SK-N-SH (cell line): ENCODE measurements at regions not wholly inside any gene's neighbourhood (a gene's known extent, or its start where the extent isn't known, plus 50 kb on each side); places are given as distances from the start of the nearest gene placed in this dataset.
A peak's percentile ranks its signal among the peaks of the same experiment; 100 is the strongest.
"Not testable (repeated sequence)": the region's sequence is repeated elsewhere in the genome, so short reads cannot be mapped to it uniquely, and the experiment has no call there.

Experiments used
- CTCF ChIA-PET: fragments of 300-600, 350-600 bp; formaldehyde crosslinking; extraction: SDS; loops from one replicate; lab custom pipeline; 2021; lab: Yijun Ruan, JAX
- POLR2A ChIA-PET: fragments of 350-600 bp; sonication (Branson Sonifier 250); formaldehyde crosslinking; extraction: SDS; loops from one replicate; lab custom pipeline; 2020; ENCODE audit warnings: antibody characterized with exemption, inconsistent platforms; lab: Yijun Ruan, JAX
- DNase-seq: peaks from one replicate; pipeline ENCODE4 v3.0.0; 2012
- H2AFZ ChIP-seq: fragments of 200-600 bp; sonication (generic); 2 replicates; pipeline ENCODE4 v1.8.1; 2016; ENCODE audit warnings: antibody characterized with exemption, mild to moderate bottlenecking, low read depth
- H3F3A ChIP-seq: fragments of 200-600 bp; sonication (generic); replicated peaks from 2 replicates; pipeline ENCODE3; 2016; ENCODE audit warnings: antibody characterized with exemption, mild to moderate bottlenecking; ENCODE audit not compliant: insufficient read depth
- H3K27ac ChIP-seq, 2 experiments: fragments of 200-500 bp in 1 of 2; fragments of 200-600 bp in 1 of 2; sonication (Bioruptor generic) in 1 of 2; sonication (generic), shearing (Covaris generic) in 1 of 2; 2 replicates each; pipeline versions ENCODE4 v1.5.1 to v1.6.1; 2014 to 2016; ENCODE audit warnings: low read depth in 2 of 2, inconsistent platforms in 1 of 2, low read length in 1 of 2, mild to moderate bottlenecking in 1 of 2, mixed read lengths in 1 of 2
- H3K27me3 ChIP-seq: fragments of 200-600 bp; sonication (generic), shearing (Covaris generic); 2 replicates; pipeline ENCODE4 v1.6.1; 2016; ENCODE audit warnings: mixed run types; ENCODE audit not compliant: insufficient read depth
- H3K36me3 ChIP-seq, 2 experiments: fragments of 200-500 bp in 1 of 2; fragments of 200-600 bp in 1 of 2; sonication (Bioruptor generic) in 1 of 2; sonication (generic) in 1 of 2; replicated peaks in 1 of 2; 2 replicates each; pipeline versions ENCODE3 to v1.5.1; 2014 to 2016; ENCODE audit warnings: low read length in 1 of 2, mild to moderate bottlenecking in 1 of 2; ENCODE audit not compliant: insufficient read depth in 2 of 2, control insufficient read depth in 1 of 2
- H3K4me1 ChIP-seq, 2 experiments: fragments of 200-500 bp in 1 of 2; fragments of 200-600 bp in 1 of 2; sonication (Bioruptor generic) in 1 of 2; sonication (generic), shearing (Covaris generic) in 1 of 2; 2 replicates each; pipeline versions ENCODE4 v1.5.1 to v1.6.1; 2014 to 2016; ENCODE audit warnings: low read depth in 1 of 2, low read length in 1 of 2, mixed run types in 1 of 2; ENCODE audit not compliant: insufficient read depth in 2 of 2, control insufficient read depth in 1 of 2
- H3K4me2 ChIP-seq: fragments of 200-600 bp; sonication (generic), shearing (Covaris generic); 2 replicates; pipeline ENCODE4 v1.6.1; 2017; ENCODE audit warnings: mixed run types
- H3K4me3 ChIP-seq, 2 experiments: fragments of 200-500 bp in 1 of 2; fragments of 200-600 bp in 1 of 2; sonication (Bioruptor generic) in 1 of 2; sonication (generic), shearing (Covaris generic) in 1 of 2; 2 replicates each; pipeline versions ENCODE4 v1.5.1 to v1.8.1; 2014 to 2016; ENCODE audit warnings: low read depth in 2 of 2, inconsistent platforms in 1 of 2, low read length in 1 of 2, mild to moderate bottlenecking in 1 of 2, mixed read lengths in 1 of 2, moderate library complexity in 1 of 2
- H3K79me2 ChIP-seq: fragments of 200-600 bp; sonication (generic); 2 replicates; pipeline ENCODE4 v1.8.1; 2017; ENCODE audit warnings: mild to moderate bottlenecking; ENCODE audit not compliant: insufficient read depth
- H3K9ac ChIP-seq: fragments of 200-600 bp; sonication (generic); 2 replicates; pipeline ENCODE4 v1.6.1; 2017; ENCODE audit warnings: mixed run types
- H3K9me2 ChIP-seq: fragments of 200-600 bp; sonication (generic); 2 replicates; pipeline ENCODE4 v1.6.1; 2017; ENCODE audit warnings: mixed run types
- H3K9me3 ChIP-seq: fragments of 200-600 bp; sonication (generic); 2 replicates; pipeline ENCODE4 v1.6.1; 2017; ENCODE audit warnings: mixed run types, mild to moderate bottlenecking, moderate library complexity
- H4K20me1 ChIP-seq: fragments of 200-600 bp; sonication (generic); 2 replicates; pipeline ENCODE4 v1.6.1; 2017; ENCODE audit warnings: mild to moderate bottlenecking, mixed run types; ENCODE audit not compliant: insufficient read depth
- CHD2 ChIP-seq: fragments of 150-350 bp; IDR thresholded peaks from 2 replicates; pipeline ENCODE4 v1.6.1; 2018; ENCODE audit warnings: low read length; ENCODE audit not compliant: partially characterized antibody
- JUND ChIP-seq: IDR thresholded peaks from 2 replicates; pipeline ENCODE4 v1.4.0; 2012
- MAX ChIP-seq: IDR thresholded peaks from 2 replicates; pipeline ENCODE4 v1.4.0; 2012; ENCODE audit warnings: low read depth
- PBX3 ChIP-seq: IDR thresholded peaks from 2 replicates; pipeline ENCODE4; 2012
- RAD21 ChIP-seq: IDR thresholded peaks from 2 replicates; pipeline ENCODE4 v1.6.1; 2012; ENCODE audit warnings: mild to moderate bottlenecking, low read length
- YY1 ChIP-seq: IDR thresholded peaks from 2 replicates; pipeline ENCODE4 v1.4.0; 2012; ENCODE audit warnings: low read depth, mild to moderate bottlenecking
- WGBS: methylation state at CpG from one replicate; pipeline ENCODE4 v1.1.6; 2017; ENCODE audit warnings: low lambda C conversion rate; 5-methylcytosine and 5-hydroxymethylcytosine counted together

GRCh38 chr6:27825848-27826611 is 86.2 kb downstream of the OR2B2 start:
- peak overlapping the region; percentile 29; the same call in 1 of the 2 replicates for H3K9ac ChIP-seq
- H4K20me1 ChIP-seq, DNase-seq, H3K9me3 ChIP-seq: not testable (repeated sequence)
- ChIA-PET POLR2A (interaction anchor here (0.7 to 5.5 kb wide), 4 partner anchors 23 to 69 kb away, joined by 3 to 107 read pairs (median 59); a partner anchor contains a TSS), CTCF (interaction anchor here (8.8 kb wide), 1 partner anchor 68 kb away, joined by 79 read pairs; a partner anchor contains a TSS)
- WGBS: 7% methylated on average over 12 of the region's 15 CpGs
- peak; percentile 39; the same call in 1 of the 2 replicates for TF ChIP-seq MAX
- TF ChIP-seq, all 33 proteins: peak for 1; not testable (repeated sequence) for 32
- Histone ChIP-seq H3K4me2 (peak overlapping the region; percentile 45; the same call in 1 of the 2 replicates), H3K27ac (peak overlapping the region; percentile 65 to 89), H3F3A (peaks cover 30% of the 10 kb centered on the region), H3K79me2 (peaks cover 26% of the 10 kb centered on the region), H3K4me3 (peak overlapping the region; percentile 52 to 86; a peak in 3 of 4 replicates)
- H3K36me3 ChIP-seq, H3K4me1 ChIP-seq, H3K27me3 ChIP-seq, H3K9me2 ChIP-seq, H2AFZ ChIP-seq: not testable (repeated sequence)

GRCh38 chr6:27825025-27825793 is 87.0 kb downstream of the OR2B2 start:
- H2AFZ ChIP-seq: no peak overlapping the region
- H3F3A ChIP-seq: peaks cover 26% of the 10 kb centered on the region
- no peaks in the 10 kb centered on the region for H3K9me2 ChIP-seq
- peak overlapping the region; percentile 89 to 93 for H3K27ac ChIP-seq
- H3K79me2 ChIP-seq: peaks cover 26% of the 10 kb centered on the region
- H3K36me3 ChIP-seq: peaks cover 0 to 2% of the 10 kb centered on the region in 2 experiments
- no peak for TF ChIP-seq RAD21
- TF ChIP-seq CHD2: no peak
- 0 out of 2 replicates have a peak, but pooled peaks have one; percentile 1 for TF ChIP-seq JUND
- TF ChIP-seq YY1: 0 out of 2 replicates have a peak, but pooled peaks have one; percentile 3
- peak; percentile 40; the same call in 1 of the 2 replicates for TF ChIP-seq PBX3
- peak overlapping the region; percentile 89 for H3K9ac ChIP-seq
- peak overlapping the region; percentile 86 to 98 for H3K4me3 ChIP-seq
- H3K9me3 ChIP-seq: no peaks in the 10 kb centered on the region
- no peaks in the 10 kb centered on the region for H3K27me3 ChIP-seq
- ChIA-PET CTCF (interaction anchor here (0.6 to 8.8 kb wide), 5 partner anchors 13 to 69 kb away, joined by 3 to 79 read pairs (median 4); a partner anchor contains a TSS), POLR2A (interaction anchor here (0.6 to 5.5 kb wide), 21 partner anchors 11 to 1805 kb away, joined by 3 to 107 read pairs (median 6); a partner anchor contains a TSS)
- WGBS: 5% methylated on average over 7 of the region's 7 CpGs
- no peak for DNase-seq
- peaks cover 4% of the 10 kb centered on the region; the same call in 1 of the 2 replicates for H4K20me1 ChIP-seq
- H3K4me1 ChIP-seq: no peaks in the 10 kb centered on the region; a peak in 3 of 4 replicates
- H3K4me2 ChIP-seq: peak overlapping the region; percentile 90
